WTC11 (cell line): ENCODE measurements at regions not wholly inside any gene's neighbourhood (a gene's known extent, or its start where the extent isn't known, plus 50 kb on each side); places are given as distances from the start of the nearest gene placed in this dataset.

Experiments
- ATAC-seq: fragments of 200-7000 bp; cut with Tn5 transposase; 2 replicates; pipeline ENCODE4 v1.10.0; 2021; ENCODE audit warnings: mild to moderate bottlenecking, moderate library complexity
- CTCF ChIA-PET: fragments of 300-600 bp; sonication (Branson Sonifier 250); formaldehyde crosslinking; loops from one replicate; lab custom pipeline; 2021; ENCODE audit warnings: antibody characterized with exemption; lab: Charles Lee
- POLR2A ChIA-PET: fragments of 350-600 bp; sonication (Branson Sonifier 250); formaldehyde crosslinking; loops from one replicate; lab custom pipeline; 2021; ENCODE audit warnings: antibody characterized with exemption; lab: Charles Lee
- DNase-seq: peaks from one replicate; pipeline ENCODE4 v3.0.0; 2021; ENCODE audit warnings: low spot score
- H3K27ac Mint-ChIP-seq: 2 replicates; pipeline ENCODE4 v1.8.0; 2021; ENCODE audit warnings: mixed read lengths
- H3K27me3 Mint-ChIP-seq: 2 replicates; pipeline ENCODE4 v1.8.0; 2021; ENCODE audit warnings: low read depth, mild to moderate bottlenecking, moderate library complexity, mixed read lengths
- H3K36me3 Mint-ChIP-seq: 2 replicates; pipeline ENCODE4 v1.8.0; 2021; ENCODE audit warnings: mixed read lengths
- H3K4me1 Mint-ChIP-seq: 2 replicates; pipeline ENCODE4 v1.8.0; 2022; ENCODE audit warnings: mixed read lengths
- H3K4me3 Mint-ChIP-seq: 2 replicates; pipeline ENCODE4 v1.8.0; 2021; ENCODE audit warnings: mild to moderate bottlenecking, moderate library complexity, mixed read lengths
- H3K9me3 Mint-ChIP-seq: 2 replicates; pipeline ENCODE4 v1.8.0; 2021; ENCODE audit warnings: mixed read lengths
- AR ChIP-seq: fragments of 250-450 bp; sonication (Bioruptor Pico); IDR thresholded peaks from 2 replicates; pipeline ENCODE4 v1.9.0; 2021; ENCODE audit warnings: mild to moderate bottlenecking
- ARID4B ChIP-seq: sonication (generic); formaldehyde crosslinking; IDR thresholded peaks from 2 replicates; pipeline ENCODE4 v1.8.0; 2023; ENCODE audit warnings: missing genetic modification reagents, mild to moderate bottlenecking, borderline replicate concordance
- ATF2 ChIP-seq: sonication (generic); formaldehyde crosslinking; IDR thresholded peaks from 2 replicates; pipeline ENCODE4 v1.8.1; 2022; ENCODE audit warnings: low read depth, missing genetic modification reagents, borderline replicate concordance
- CTCF ChIP-seq: fragments of 200-600 bp; IDR thresholded peaks from 2 replicates; pipeline ENCODE4 v1.8.0; 2022; ENCODE audit warnings: antibody characterized with exemption
- E2F5 ChIP-seq: sonication (generic); formaldehyde crosslinking; IDR thresholded peaks from 2 replicates; pipeline ENCODE4 v1.8.1; 2022; ENCODE audit warnings: mild to moderate bottlenecking, moderate library complexity, missing genetic modification reagents
- ESRRA ChIP-seq: sonication (generic); formaldehyde crosslinking; IDR thresholded peaks from 2 replicates; pipeline ENCODE4 v1.8.1; 2022; ENCODE audit warnings: mild to moderate bottlenecking, missing genetic modification reagents, borderline replicate concordance
- ETV6 ChIP-seq: sonication (generic); formaldehyde crosslinking; IDR thresholded peaks from 2 replicates; pipeline ENCODE4 v1.8.1; 2022; ENCODE audit warnings: mild to moderate bottlenecking, missing genetic modification reagents
- FOXJ3 ChIP-seq: sonication (generic); formaldehyde crosslinking; IDR thresholded peaks from 2 replicates; pipeline ENCODE4 v1.9.0; 2021; ENCODE audit warnings: missing genetic modification reagents, mild to moderate bottlenecking, borderline replicate concordance
- IRF2 ChIP-seq: sonication (generic); formaldehyde crosslinking; IDR thresholded peaks from 2 replicates; pipeline ENCODE4 v1.8.0; 2022; ENCODE audit warnings: low read depth, missing genetic modification reagents, borderline replicate concordance
- JUN ChIP-seq: sonication (generic); formaldehyde crosslinking; IDR thresholded peaks from 2 replicates; pipeline ENCODE4 v1.8.0; 2023; ENCODE audit warnings: mild to moderate bottlenecking, missing genetic modification reagents
- MXD4 ChIP-seq: fragments of 250-450 bp; sonication (Bioruptor Pico); IDR thresholded peaks from 2 replicates; pipeline ENCODE4 v1.8.0; 2021; ENCODE audit warnings: mild to moderate bottlenecking, moderate library complexity, borderline replicate concordance
- OVOL2 ChIP-seq: fragments of 250-450 bp; sonication (Bioruptor Pico); IDR thresholded peaks from 2 replicates; pipeline ENCODE4 v1.9.0; 2021; ENCODE audit warnings: mild to moderate bottlenecking, borderline replicate concordance
- PRRX2 ChIP-seq: fragments of 250-450 bp; sonication (Bioruptor Pico); IDR thresholded peaks from 2 replicates; pipeline ENCODE4 v1.8.0; 2021; ENCODE audit warnings: mild to moderate bottlenecking
- SMAD3 ChIP-seq: sonication (generic); formaldehyde crosslinking; IDR thresholded peaks from 2 replicates; pipeline ENCODE4 v1.8.0; 2022; ENCODE audit warnings: missing genetic modification reagents, mild to moderate bottlenecking, borderline replicate concordance
- SMAD4 ChIP-seq: sonication (generic); formaldehyde crosslinking; IDR thresholded peaks from 2 replicates; pipeline ENCODE4 v1.8.0; 2022; ENCODE audit warnings: mild to moderate bottlenecking, missing genetic modification reagents
- ZSCAN18 ChIP-seq: fragments of 250-450 bp; sonication (Bioruptor Pico); IDR thresholded peaks from 2 replicates; pipeline ENCODE4 v2.1.2; 2022; ENCODE audit warnings: mild to moderate bottlenecking, moderate library complexity

GRCh38 chr2:224175538-224175937, 136.5 kb upstream of the SERPINE2 start:
- CTCF ChIA-PET: no interaction called here

GRCh38 chr2:224174990-224175389, 135.9 kb upstream of the SERPINE2 start:
- POLR2A ChIA-PET: no interaction called here
- DNase-seq (no peak), ATAC-seq (no peak)
- Mint-ChIP-seq H3K4me1 (no peaks in the 10 kb centered on the region), H3K36me3 (no peaks in the 10 kb centered on the region), H3K9me3 (no peaks in the 10 kb centered on the region), H3K27me3 (no peaks in the 10 kb centered on the region), H3K4me3 (no peak overlapping the region), H3K27ac (no peak overlapping the region)
- no peak for TF ChIP-seq AR
- no peak for TF ChIP-seq JUN (CRISPR knock-in tag)
- no peak for TF ChIP-seq SMAD3 (CRISPR knock-in tag)
- no peak for TF ChIP-seq FOXJ3 (CRISPR knock-in tag)
- TF ChIP-seq SMAD4: no peak
- TF ChIP-seq CTCF: no peak
- no peak for TF ChIP-seq ARID4B
- TF ChIP-seq OVOL2: no peak
- TF ChIP-seq ETV6 (CRISPR knock-in tag): no peak
- no peak for TF ChIP-seq ZSCAN18 (CRISPR knock-in tag)
- no peak for TF ChIP-seq IRF2 (CRISPR knock-in tag)
- TF ChIP-seq PRRX2 (CRISPR knock-in tag): no peak
- TF ChIP-seq ESRRA (CRISPR knock-in tag): no peak
- CTCF ChIA-PET: no interaction called here

More at GRCh38 chr2:224175538-224175937, 136.5 kb upstream of the SERPINE2 start:
- no peak for ATAC-seq
- H3K27ac Mint-ChIP-seq: no peak overlapping the region
- TF ChIP-seq ATF2 (CRISPR knock-in tag) (no peak), E2F5 (CRISPR knock-in tag) (no peak), MXD4 (no peak)
- TF ChIP-seq, all 79 proteins: peak for 0
- Mint-ChIP-seq H3K36me3 (no peaks in the 10 kb centered on the region), H3K9me3 (0 out of 2 replicates have a peak, but pooled peaks cover 4% of the 10 kb centered on the region), H3K4me3 (no peak overlapping the region), H3K27me3 (no peaks in the 10 kb centered on the region), H3K4me1 (no peaks in the 10 kb centered on the region)
- no peak for DNase-seq
- POLR2A ChIA-PET: no interaction called here
